BJ (cell line): ENCODE measurements at regions not wholly inside any gene's neighbourhood (a gene's known extent, or its start where the extent isn't known, plus 50 kb on each side); places are given as distances from the start of the nearest gene placed in this dataset.

Experiments used
- CTCF ChIA-PET: fragments of 350-600 bp; formaldehyde crosslinking; extraction: SDS; loops from one replicate; lab custom pipeline; 2021; ENCODE audit warnings: antibody characterized with exemption, inconsistent platforms; lab: Yijun Ruan, JAX
- POLR2A ChIA-PET: fragments of 300-600 bp; sonication (Branson Sonifier 250); formaldehyde crosslinking; extraction: SDS; loops from one replicate; lab custom pipeline; 2021; ENCODE audit warnings: antibody characterized with exemption; lab: Charles Lee
- DNase-seq: peaks from one replicate; pipeline ENCODE4 v3.0.0-alpha.2; 2011; ENCODE audit warnings: low read depth
- H3K27me3 ChIP-seq: 2 replicates; pipeline ENCODE4 v1.6.0; 2011; ENCODE audit warnings: low read length; ENCODE audit not compliant: control insufficient read depth, insufficient read depth
- H3K36me3 ChIP-seq: 2 replicates; pipeline ENCODE4 v1.5.1; 2011; ENCODE audit warnings: low read length; ENCODE audit not compliant: control insufficient read depth, insufficient read depth
- H3K4me3 ChIP-seq: 2 replicates; pipeline ENCODE4 v1.5.1; 2011; ENCODE audit warnings: low read depth, mild to moderate bottlenecking, control low read depth, low read length
- TF ChIP-seq, protein P1 (sequence below): IDR thresholded peaks from 2 replicates; pipeline ENCODE4 v1.5.1; 2011; ENCODE audit warnings: low read depth, mild to moderate bottlenecking, control low read depth, inconsistent platforms, low read length, moderate library complexity; ENCODE audit not compliant: insufficient read depth

- Histone ChIP-seq H3K27me3 (no peaks in the 10 kb centered on the region), H3K36me3 (no peaks in the 10 kb centered on the region), H3K4me3 (no peak overlapping the region)
- POLR2A ChIA-PET: no interaction called here
- CTCF ChIA-PET: no interaction called here
- TF ChIP-seq, protein P1, sequence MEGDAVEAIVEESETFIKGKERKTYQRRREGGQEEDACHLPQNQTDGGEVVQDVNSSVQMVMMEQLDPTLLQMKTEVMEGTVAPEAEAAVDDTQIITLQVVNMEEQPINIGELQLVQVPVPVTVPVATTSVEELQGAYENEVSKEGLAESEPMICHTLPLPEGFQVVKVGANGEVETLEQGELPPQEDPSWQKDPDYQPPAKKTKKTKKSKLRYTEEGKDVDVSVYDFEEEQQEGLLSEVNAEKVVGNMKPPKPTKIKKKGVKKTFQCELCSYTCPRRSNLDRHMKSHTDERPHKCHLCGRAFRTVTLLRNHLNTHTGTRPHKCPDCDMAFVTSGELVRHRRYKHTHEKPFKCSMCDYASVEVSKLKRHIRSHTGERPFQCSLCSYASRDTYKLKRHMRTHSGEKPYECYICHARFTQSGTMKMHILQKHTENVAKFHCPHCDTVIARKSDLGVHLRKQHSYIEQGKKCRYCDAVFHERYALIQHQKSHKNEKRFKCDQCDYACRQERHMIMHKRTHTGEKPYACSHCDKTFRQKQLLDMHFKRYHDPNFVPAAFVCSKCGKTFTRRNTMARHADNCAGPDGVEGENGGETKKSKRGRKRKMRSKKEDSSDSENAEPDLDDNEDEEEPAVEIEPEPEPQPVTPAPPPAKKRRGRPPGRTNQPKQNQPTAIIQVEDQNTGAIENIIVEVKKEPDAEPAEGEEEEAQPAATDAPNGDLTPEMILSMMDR: no peak
- DNase-seq: no peak
Measured at GRCh38 chr5:12985142-12985541, 959.3 kb downstream of the DNAH5 start.

DNA sequence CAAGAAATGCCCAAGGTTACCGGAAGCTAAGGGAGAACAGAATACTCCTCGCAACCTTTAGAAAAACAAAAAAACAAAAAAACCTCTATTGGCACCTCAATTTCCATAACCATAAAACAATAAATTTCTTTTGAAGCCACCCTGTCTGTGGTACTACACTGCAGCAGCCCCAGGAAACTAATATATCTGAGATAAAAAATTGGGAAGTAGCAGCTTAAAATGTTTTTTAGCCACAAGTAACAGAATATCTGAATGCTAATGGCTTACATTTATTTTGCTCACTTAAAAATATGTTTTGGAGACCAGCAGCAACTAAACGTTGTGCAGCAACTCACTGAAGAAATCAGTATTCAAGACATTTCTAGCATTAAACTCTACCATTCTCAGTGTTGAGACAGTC is 969.6 kb downstream of the DNAH5 start:
- TF ChIP-seq, protein P1: no peak
- no peaks in the 10 kb centered on the region for H3K36me3 ChIP-seq
- DNase-seq: no peak
- no peak overlapping the region for H3K4me3 ChIP-seq
- POLR2A ChIA-PET: no interaction called here
- CTCF ChIA-PET: no interaction called here
- H3K27me3 ChIP-seq: no peaks in the 10 kb centered on the region

DNA sequence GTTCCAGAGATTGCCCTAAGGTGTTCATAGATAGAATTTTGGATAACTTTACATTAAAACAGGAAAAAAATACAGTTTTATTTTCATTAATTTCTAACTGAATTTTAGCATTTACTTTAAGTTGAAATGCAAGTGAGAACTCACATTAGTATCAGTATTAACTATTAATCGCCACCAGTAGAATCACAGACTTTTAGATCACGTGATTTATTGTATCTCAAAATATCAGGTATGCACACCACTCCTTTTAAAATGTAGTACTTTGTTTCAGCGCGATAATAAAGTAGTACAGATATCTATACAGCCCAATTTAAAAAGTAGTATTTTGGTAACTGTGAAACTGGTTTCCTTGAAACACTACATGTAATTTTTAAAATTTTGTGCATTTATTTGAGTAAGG is 978.7 kb downstream of the DNAH5 start:
- Histone ChIP-seq H3K36me3 (no peaks in the 10 kb centered on the region), H3K4me3 (no peak overlapping the region), H3K27me3 (no peaks in the 10 kb centered on the region)
- DNase-seq: no peak
- POLR2A ChIA-PET: no interaction called here
- TF ChIP-seq, protein P1: no peak
- CTCF ChIA-PET: no interaction called here

DNA sequence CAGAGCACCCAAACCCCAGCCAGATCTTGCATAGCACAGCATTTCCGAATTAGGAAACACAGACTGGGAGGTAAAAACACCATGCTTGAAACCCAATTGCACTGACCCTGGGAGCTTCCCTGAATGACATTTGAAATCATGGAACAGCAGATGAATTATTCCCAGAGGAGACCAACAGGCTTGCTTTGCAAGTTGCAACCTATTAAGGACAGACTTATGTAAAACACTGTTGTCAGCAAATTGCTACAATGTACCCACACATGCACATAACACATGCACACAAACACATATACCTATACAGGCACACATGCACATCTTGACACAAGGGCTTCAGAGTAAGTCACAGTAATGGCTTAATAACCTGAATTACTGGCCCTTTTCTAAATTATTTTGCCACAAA is 984.8 kb downstream of the DNAH5 start:
- CTCF ChIA-PET: no interaction called here
- DNase-seq: no peak
- H3K4me3 ChIP-seq: no peak overlapping the region
- H3K36me3 ChIP-seq: no peaks in the 10 kb centered on the region
- H3K27me3 ChIP-seq: no peaks in the 10 kb centered on the region
- TF ChIP-seq, protein P1: no peak
- POLR2A ChIA-PET: no interaction called here

DNA sequence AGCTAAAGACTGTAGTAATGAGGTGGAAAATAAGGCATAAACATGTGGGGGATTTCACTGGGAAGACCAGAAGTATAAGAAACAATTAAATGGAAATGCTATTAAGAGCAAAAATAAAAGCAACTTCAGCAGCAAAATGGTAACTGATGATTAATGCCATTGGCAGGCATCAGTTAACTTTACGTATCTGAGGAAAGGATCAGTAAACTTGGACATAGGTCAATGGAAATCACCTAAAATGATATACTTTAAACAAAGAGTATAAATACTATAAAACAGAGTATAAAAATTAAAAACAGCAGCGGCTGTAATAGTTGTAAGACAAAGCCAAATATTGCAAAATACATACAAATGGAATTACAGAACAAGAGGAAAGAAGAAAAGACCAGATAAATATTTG is 992.1 kb downstream of the DNAH5 start:
- Histone ChIP-seq H3K4me3 (no peak overlapping the region), H3K27me3 (no peaks in the 10 kb centered on the region), H3K36me3 (no peaks in the 10 kb centered on the region)
- no peak for DNase-seq
- TF ChIP-seq, protein P1: no peak
- CTCF ChIA-PET: no interaction called here
- POLR2A ChIA-PET: no interaction called here
